ENCODE measurements at regions not wholly inside any gene's neighbourhood (a gene's known extent, or its start where the extent isn't known, plus 50 kb on each side); places are given as distances from the start of the nearest gene placed in this dataset.
"Not testable (repeated sequence)": the region's sequence is repeated elsewhere in the genome, so short reads cannot be mapped to it uniquely, and the experiment has no call there.

- DNase-seq, result no peak
Observed at GRCh38 chr2:11923935-11924334, 177.5 kb downstream of the LPIN1 start.

- no peak for DNase-seq
Observed at GRCh38 chr2:11925295-11926066, 179.0 kb downstream of the LPIN1 start.

GRCh38 chr2:11930211-11930761 lies 183.9 kb downstream of the LPIN1 start:
- DNase-seq, result no peak

- DNase-seq, result no peak
Observed at GRCh38 chr2:11932048-11932512, 185.6 kb downstream of the LPIN1 start.

- no peak for DNase-seq
Observed at GRCh38 chr2:11932962-11933361, 186.5 kb downstream of the LPIN1 start.

- DNase-seq, result no peak
Observed at GRCh38 chr2:11933854-11934253, 187.4 kb downstream of the LPIN1 start.

GRCh38 chr2:11936761-11937160 lies 190.3 kb downstream of the LPIN1 start:
- DNase-seq, result no peak

GRCh38 chr2:11938196-11938595 lies 191.8 kb downstream of the LPIN1 start:
- DNase-seq, result no peak

GRCh38 chr2:11939523-11939922 lies 193.1 kb downstream of the LPIN1 start:
- DNase-seq, result no peak

- DNase-seq, result no peak
Observed at GRCh38 chr2:11940121-11940743, 193.8 kb downstream of the LPIN1 start.

- no peak for DNase-seq
Observed at GRCh38 chr2:11940799-11941198, 194.4 kb downstream of the LPIN1 start.

- no peak for DNase-seq
Observed at GRCh38 chr2:11941201-11942177, 195.1 kb downstream of the LPIN1 start.

GRCh38 chr2:11942178-11942569 lies 195.7 kb downstream of the LPIN1 start:
- no peak for DNase-seq

- no peak for DNase-seq
Observed at GRCh38 chr2:11944311-11944710, 197.9 kb downstream of the LPIN1 start.

- DNase-seq, result no peak
Observed at GRCh38 chr2:11945139-11946126, 199.0 kb downstream of the LPIN1 start.

- DNase-seq, result no peak
Observed at GRCh38 chr2:11947956-11948355, 201.5 kb downstream of the LPIN1 start.

- DNase-seq, result no peak
Observed at GRCh38 chr2:11949732-11950523, 203.5 kb downstream of the LPIN1 start.

GRCh38 chr2:11950896-11951295 lies 204.5 kb downstream of the LPIN1 start:
- DNase-seq, result no peak

- DNase-seq, result not testable (repeated sequence)
Observed at GRCh38 chr2:11951492-11951891, 205.1 kb downstream of the LPIN1 start.

GRCh38 chr2:11953258-11953657 lies 206.8 kb downstream of the LPIN1 start:
- DNase-seq, result no peak

GRCh38 chr2:11955314-11955713 lies 208.9 kb downstream of the LPIN1 start:
- no peak for DNase-seq
